Mucosa of descending colon (tissue), 3 donors: ENCODE measurements at regions not wholly inside any gene's neighbourhood (a gene's known extent, or its start where the extent isn't known, plus 50 kb on each side); places are given as distances from the start of the nearest gene placed in this dataset.

Source experiments
- ATAC-seq: fragments of 200-7000 bp; cut with Tn5 transposase; one replicate; pipeline ENCODE4 v1.9.1; 2020; ENCODE audit warnings: mild to moderate bottlenecking, moderate library complexity
- DNase-seq, 3 donors: peaks; one replicate each; pipeline ENCODE4 v3.0.0-alpha.2; 2020
- H3K36me3 ChIP-seq: fragments of 200-600 bp; one replicate; pipeline ENCODE4 v1.8.0; 2021; ENCODE audit warnings: low read depth, mild to moderate bottlenecking
- H3K4me1 ChIP-seq: fragments of 200-600 bp; one replicate; pipeline ENCODE4 v1.8.0; 2021; ENCODE audit warnings: low read depth, mild to moderate bottlenecking
- H3K4me3 ChIP-seq: fragments of 200-600 bp; one replicate; pipeline ENCODE4 v1.8.0; 2021; ENCODE audit warnings: mild to moderate bottlenecking
- H3K9me3 ChIP-seq: fragments of 200-600 bp; one replicate; pipeline ENCODE4 v1.8.0; 2021; ENCODE audit warnings: mild to moderate bottlenecking
- CTCF ChIP-seq: fragments of 200-600 bp; IDR thresholded peaks from one replicate; pipeline ENCODE4 v1.8.0; 2022; ENCODE audit warnings: antibody characterized with exemption, mild to moderate bottlenecking
- intact Hi-C, 2 donors: fragments of 100-400 bp; cut with DNase I in 1 of 2; cut with micrococcal nuclease in 1 of 2; formaldehyde crosslinking; loops; one replicate each; pipeline versions ENCODE4 v1.11.0 to v1.11.1; 2022; cut with DNase I, micrococcal nuclease
- donor health status: DM: no; HTN: no; CAD: no; lungs with moderate emphysema.
- donor health status: DM: no; HTN: no; CAD: no.
- donor health status: DM: no; HTN: yes; CAD: no.

DNA sequence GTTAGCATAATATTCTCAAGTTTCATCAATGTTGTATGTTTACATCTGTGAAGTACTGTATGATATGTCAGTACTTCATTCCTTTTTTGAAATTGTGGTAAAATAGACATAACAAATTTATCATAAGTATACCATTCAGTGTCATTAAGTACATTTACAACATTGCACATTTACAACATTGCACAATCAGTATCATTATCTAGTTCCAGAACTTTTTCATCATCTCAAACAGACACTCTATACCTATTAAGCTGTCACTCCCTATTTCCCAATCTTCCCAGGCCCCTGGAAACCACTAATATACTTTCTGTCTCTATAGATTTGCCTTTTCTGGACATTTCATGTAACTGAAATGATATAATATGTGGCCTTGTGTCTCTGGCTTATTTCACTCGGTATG lies 75.1 kb upstream of the ATG10 start:
- no peaks in the 10 kb centered on the region for H3K4me1 ChIP-seq
- intact Hi-C loops, result no loop called here
- no peak overlapping the region for H3K4me3 ChIP-seq
- no peak for TF ChIP-seq CTCF
- DNase-seq, result no peak
- H3K9me3 ChIP-seq, result no peaks in the 10 kb centered on the region
- ATAC-seq, result no peak
- no peaks in the 10 kb centered on the region for H3K36me3 ChIP-seq

- no peak for TF ChIP-seq CTCF
- no peaks in the 10 kb centered on the region for H3K4me1 ChIP-seq
- ATAC-seq, result no peak
- H3K9me3 ChIP-seq, result no peaks in the 10 kb centered on the region
- DNase-seq, result no peak
- intact Hi-C loops, result no loop called here
- no peaks in the 10 kb centered on the region for H3K36me3 ChIP-seq
- no peak overlapping the region for H3K4me3 ChIP-seq
Measured at GRCh38 chr5:81895307-81895706, 76.5 kb upstream of the ATG10 start.

GRCh38 chr5:81893961-81894360 lies 77.9 kb upstream of the ATG10 start:
- DNase-seq, result no peak
- intact Hi-C loops, result no loop called here
- Histone ChIP-seq H3K4me1 (no peaks in the 10 kb centered on the region), H3K4me3 (no peak overlapping the region), H3K36me3 (no peaks in the 10 kb centered on the region), H3K9me3 (no peaks in the 10 kb centered on the region)
- ATAC-seq, result no peak
- no peak for TF ChIP-seq CTCF

DNA sequence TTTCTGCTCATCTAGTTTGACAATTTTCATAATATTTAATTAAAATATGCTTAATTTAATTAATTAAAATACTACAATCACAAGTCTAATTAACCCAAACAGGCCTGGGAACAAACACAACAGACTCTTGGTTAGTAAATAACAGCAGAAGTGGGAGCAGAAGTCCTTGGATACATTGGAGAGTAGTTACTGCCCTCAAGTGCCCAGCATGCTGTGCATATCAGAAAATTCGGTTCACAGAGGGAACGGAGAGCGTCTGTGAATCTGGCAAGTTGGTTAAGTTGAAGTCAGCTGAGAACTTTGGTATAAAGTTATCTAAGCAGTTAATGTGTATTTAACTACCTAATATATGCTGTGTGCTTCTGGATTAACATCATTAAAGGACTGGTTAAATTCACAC lies 87.0 kb upstream of the ATG10 start:
- no peak for ATAC-seq
- no peaks in the 10 kb centered on the region for H3K9me3 ChIP-seq
- H3K4me1 ChIP-seq, result no peaks in the 10 kb centered on the region
- intact Hi-C loops, result no loop called here
- TF ChIP-seq CTCF, result no peak
- H3K4me3 ChIP-seq, result no peak overlapping the region
- DNase-seq, result no peak
- no peaks in the 10 kb centered on the region for H3K36me3 ChIP-seq

DNA sequence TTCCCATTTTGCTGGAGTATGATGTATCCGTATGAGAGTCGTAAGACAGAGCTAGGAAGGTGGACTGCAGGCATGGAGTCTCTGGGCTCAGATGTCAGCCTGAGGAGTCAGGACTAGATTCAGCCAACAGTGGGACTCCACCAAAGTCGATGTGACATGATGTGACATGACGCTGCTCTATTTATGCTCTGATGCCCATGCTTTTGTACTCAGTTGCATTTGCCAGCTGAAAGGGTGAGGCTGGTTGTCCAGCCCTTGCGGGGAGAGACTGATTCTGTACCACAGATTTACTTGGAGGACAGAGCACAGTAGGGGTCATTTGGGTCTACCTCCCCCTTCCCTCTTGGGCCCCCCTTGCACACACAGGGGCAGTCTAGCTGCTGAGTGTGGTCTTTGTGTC lies 88.5 kb upstream of the ATG10 start:
- no peak for ATAC-seq
- no peak for DNase-seq
- intact Hi-C loops, result no loop called here
- Histone ChIP-seq H3K4me3 (no peak overlapping the region), H3K4me1 (no peaks in the 10 kb centered on the region), H3K36me3 (no peaks in the 10 kb centered on the region), H3K9me3 (no peaks in the 10 kb centered on the region)
- TF ChIP-seq CTCF, result no peak

- DNase-seq (no peak), ATAC-seq (no peak)
- H3K9me3 ChIP-seq, result no peaks in the 10 kb centered on the region
- H3K36me3 ChIP-seq, result no peaks in the 10 kb centered on the region
- intact Hi-C loops, result no loop called here
- no peak for TF ChIP-seq CTCF
- no peak overlapping the region for H3K4me3 ChIP-seq
- H3K4me1 ChIP-seq, result no peaks in the 10 kb centered on the region
Measured at GRCh38 chr5:81881595-81881994, 90.2 kb upstream of the ATG10 start.
